ENCODE measurements at regions not wholly inside any gene's neighbourhood (a gene's known extent, or its start where the extent isn't known, plus 50 kb on each side); places are given as distances from the start of the nearest gene placed in this dataset.
A peak's percentile ranks its signal among the peaks of the same experiment; 100 is the strongest.

DNA sequence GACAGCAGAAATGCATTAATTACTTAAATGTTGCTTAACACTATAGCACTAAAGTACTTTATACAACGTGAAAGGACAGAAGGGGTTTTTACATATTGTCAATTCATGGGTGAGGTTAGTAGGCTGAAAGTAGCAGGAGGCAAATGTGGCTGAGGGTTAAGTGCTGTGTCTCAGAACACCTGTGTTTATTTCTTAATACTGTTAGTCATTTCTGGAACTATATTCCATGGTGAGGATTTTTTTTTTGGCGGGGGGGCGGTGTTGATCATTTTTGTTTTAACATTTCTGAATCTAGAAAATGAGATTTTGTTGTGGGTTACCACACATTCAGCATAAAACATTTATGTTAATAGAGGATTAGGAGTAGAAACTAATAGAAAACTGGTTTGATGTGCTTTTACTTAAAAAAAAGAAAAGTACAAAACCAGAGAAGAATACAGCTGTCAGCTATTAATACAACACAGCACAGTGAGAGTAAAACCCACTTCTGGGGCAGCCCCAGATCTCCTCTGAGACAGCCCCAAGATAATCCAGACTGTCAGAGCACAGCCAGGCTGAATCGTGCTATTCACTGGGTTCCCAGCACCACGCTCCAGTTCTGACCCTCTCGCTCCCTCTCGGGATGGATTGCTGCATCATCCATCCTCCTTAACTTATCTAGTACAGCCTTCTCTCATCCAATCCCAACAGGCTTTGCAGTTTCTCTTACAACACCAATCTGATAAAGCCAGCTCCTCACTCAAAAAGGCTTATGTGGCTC is 307.7 kb downstream of the TUSC7 start:
- TF ChIP-seq, protein P1, sequence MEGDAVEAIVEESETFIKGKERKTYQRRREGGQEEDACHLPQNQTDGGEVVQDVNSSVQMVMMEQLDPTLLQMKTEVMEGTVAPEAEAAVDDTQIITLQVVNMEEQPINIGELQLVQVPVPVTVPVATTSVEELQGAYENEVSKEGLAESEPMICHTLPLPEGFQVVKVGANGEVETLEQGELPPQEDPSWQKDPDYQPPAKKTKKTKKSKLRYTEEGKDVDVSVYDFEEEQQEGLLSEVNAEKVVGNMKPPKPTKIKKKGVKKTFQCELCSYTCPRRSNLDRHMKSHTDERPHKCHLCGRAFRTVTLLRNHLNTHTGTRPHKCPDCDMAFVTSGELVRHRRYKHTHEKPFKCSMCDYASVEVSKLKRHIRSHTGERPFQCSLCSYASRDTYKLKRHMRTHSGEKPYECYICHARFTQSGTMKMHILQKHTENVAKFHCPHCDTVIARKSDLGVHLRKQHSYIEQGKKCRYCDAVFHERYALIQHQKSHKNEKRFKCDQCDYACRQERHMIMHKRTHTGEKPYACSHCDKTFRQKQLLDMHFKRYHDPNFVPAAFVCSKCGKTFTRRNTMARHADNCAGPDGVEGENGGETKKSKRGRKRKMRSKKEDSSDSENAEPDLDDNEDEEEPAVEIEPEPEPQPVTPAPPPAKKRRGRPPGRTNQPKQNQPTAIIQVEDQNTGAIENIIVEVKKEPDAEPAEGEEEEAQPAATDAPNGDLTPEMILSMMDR (IDR thresholded peaks at IDR 0.05) = no peak
- Histone ChIP-seq H3K9me3 (ENCODE audit: control insufficient read depth, low read length) (no peaks in the 10 kb centered on the region), H3K27ac (no peak overlapping the region), H3K27me3 (ENCODE audit: control insufficient read depth, insufficient read depth, low read length) (no peaks in the 10 kb centered on the region), H3K79me2 (no peaks in the 10 kb centered on the region), H3K4me1 (no peaks in the 10 kb centered on the region), H3K4me3 (ENCODE audit: low read depth, low read length) (no peak overlapping the region), H3K9ac (no peak overlapping the region), H3K4me2 (ENCODE audit: low read length) (no peak overlapping the region), H2AFZ (no peak overlapping the region), H3K36me3 (ENCODE audit: control insufficient read depth, insufficient read depth, low read length) (no peaks in the 10 kb centered on the region)

DNA sequence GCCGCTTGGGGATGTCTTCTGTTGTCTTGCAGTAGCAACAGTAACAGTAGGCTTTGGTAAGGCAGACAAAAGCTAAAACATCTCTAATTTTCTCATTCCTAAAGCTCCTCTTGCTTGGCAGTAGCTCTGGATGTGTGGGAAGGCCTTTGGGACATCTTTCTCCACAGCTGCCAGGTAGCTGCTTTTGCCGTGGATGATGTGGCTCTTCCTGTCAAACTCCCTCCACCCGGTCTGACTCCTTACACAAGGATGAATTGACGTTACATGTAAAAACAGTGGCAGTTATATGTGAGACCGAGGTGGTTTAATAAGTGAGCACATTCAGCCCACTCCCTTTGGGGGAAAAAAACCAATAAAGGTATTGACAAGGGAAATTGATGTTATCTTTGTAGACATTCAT is 309.1 kb downstream of the TUSC7 start:
- H3K79me2 ChIP-seq = no peaks in the 10 kb centered on the region
- H3K4me3 ChIP-seq (ENCODE audit: low read depth, low read length) = no peak overlapping the region
- no peak overlapping the region for H2AFZ ChIP-seq
- H3K4me2 ChIP-seq (ENCODE audit: low read length) = no peak overlapping the region
- H3K36me3 ChIP-seq (ENCODE audit: control insufficient read depth, insufficient read depth, low read length) = no peaks in the 10 kb centered on the region
- no peaks in the 10 kb centered on the region for H3K27me3 ChIP-seq (ENCODE audit: control insufficient read depth, insufficient read depth, low read length)
- H3K4me1 ChIP-seq = no peaks in the 10 kb centered on the region
- TF ChIP-seq, protein P1 (IDR thresholded peaks at IDR 0.05) = no peak
- no peak overlapping the region for H3K27ac ChIP-seq
- no peaks in the 10 kb centered on the region for H3K9me3 ChIP-seq (ENCODE audit: control insufficient read depth, low read length)
- H3K9ac ChIP-seq = no peak overlapping the region

DNA sequence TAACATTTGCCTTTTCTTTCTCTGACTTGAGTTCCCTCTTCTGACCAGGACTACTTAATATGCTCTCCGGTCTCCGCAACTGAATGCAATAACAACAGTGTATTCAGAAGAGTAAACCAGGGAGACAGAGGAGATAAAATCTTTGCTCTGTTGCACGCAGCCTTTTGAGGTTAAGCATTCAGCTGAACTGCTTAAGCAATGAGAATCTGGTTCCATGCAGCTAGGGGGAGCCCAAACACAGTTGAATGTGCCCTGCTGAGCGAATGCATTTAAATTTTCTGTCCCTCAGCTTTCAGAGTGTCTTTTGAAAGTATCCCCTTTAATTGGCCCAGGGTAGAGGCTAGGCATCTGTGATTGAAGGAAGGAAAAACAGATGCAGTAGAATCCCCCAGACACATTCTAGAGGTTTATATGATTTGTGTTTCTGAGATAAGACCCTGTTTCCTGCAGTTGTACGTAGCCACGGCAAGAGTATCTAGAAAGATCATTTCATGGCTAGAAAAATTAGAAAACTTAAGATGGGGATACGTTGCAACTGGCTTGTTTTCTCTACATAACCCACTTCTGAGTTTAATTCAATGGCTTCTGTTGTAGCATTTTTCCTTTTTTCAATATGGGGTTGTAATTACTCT is 309.6 kb downstream of the TUSC7 start:
- Histone ChIP-seq H3K36me3 (ENCODE audit: control insufficient read depth, insufficient read depth, low read length) (no peaks in the 10 kb centered on the region), H3K9me3 (ENCODE audit: control insufficient read depth, low read length) (no peaks in the 10 kb centered on the region), H3K9ac (no peak overlapping the region)

DNA sequence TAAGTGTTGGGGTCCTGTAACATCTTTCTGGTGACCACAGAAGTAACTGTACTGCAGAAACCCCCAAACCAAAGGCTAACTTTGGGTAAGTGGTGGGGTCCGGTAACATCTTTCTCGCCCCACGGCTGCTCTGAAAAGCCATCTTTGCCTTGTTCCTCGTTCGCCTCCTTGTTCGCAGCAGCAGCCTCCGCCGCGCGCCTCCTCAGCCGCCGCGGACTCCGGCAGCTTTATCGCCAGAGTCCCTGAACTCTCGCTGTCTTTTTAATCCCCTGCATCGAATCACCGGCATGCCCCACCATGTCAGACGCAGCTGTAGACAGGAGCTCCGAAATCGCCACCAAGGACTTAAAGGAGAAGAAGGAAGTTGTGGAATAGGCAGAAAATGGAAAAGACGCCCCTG is 316.8 kb downstream of the TUSC7 start:
- Histone ChIP-seq H3K4me2 (ENCODE audit: low read length) (no peak overlapping the region), H3K4me3 (ENCODE audit: low read depth, low read length) (no peak overlapping the region), H2AFZ (no peak overlapping the region), H3K4me1 (no peaks in the 10 kb centered on the region), H3K9ac (no peak overlapping the region), H3K27me3 (ENCODE audit: control insufficient read depth, insufficient read depth, low read length) (no peaks in the 10 kb centered on the region), H3K27ac (no peak overlapping the region), H3K36me3 (ENCODE audit: control insufficient read depth, insufficient read depth, low read length) (no peaks in the 10 kb centered on the region), H3K79me2 (no peaks in the 10 kb centered on the region), H3K9me3 (ENCODE audit: control insufficient read depth, low read length) (no peaks in the 10 kb centered on the region)
- TF ChIP-seq, protein P1 (IDR thresholded peaks at IDR 0.05) = no peak

More for the DNA sequence above, 309.6 kb downstream of the TUSC7 start:
- Histone ChIP-seq H3K27ac (no peak overlapping the region), H3K4me2 (ENCODE audit: low read length) (peak overlapping the region; percentile 14), H3K4me1 (no peaks in the 10 kb centered on the region), H3K4me3 (ENCODE audit: low read depth, low read length) (no peak overlapping the region), H3K79me2 (no peaks in the 10 kb centered on the region), H2AFZ (peak overlapping the region; percentile 62), H3K27me3 (ENCODE audit: control insufficient read depth, insufficient read depth, low read length) (no peaks in the 10 kb centered on the region)
- TF ChIP-seq, protein P1 (IDR thresholded peaks at IDR 0.05) = peak; percentile 60

All from parathyroid adenoma (tissue), 2 donors.